ENCODE measurements at regions not wholly inside any gene's neighbourhood (a gene's known extent, or its start where the extent isn't known, plus 50 kb on each side); places are given as distances from the start of the nearest gene placed in this dataset.
"Not testable (repeated sequence)": the region's sequence is repeated elsewhere in the genome, so short reads cannot be mapped to it uniquely, and the experiment has no call there.

- DNase-seq, result no peak
These were observed 232.2 kb upstream of the MAOA start for GRCh38 chrX:43423876-43424275.

DNA sequence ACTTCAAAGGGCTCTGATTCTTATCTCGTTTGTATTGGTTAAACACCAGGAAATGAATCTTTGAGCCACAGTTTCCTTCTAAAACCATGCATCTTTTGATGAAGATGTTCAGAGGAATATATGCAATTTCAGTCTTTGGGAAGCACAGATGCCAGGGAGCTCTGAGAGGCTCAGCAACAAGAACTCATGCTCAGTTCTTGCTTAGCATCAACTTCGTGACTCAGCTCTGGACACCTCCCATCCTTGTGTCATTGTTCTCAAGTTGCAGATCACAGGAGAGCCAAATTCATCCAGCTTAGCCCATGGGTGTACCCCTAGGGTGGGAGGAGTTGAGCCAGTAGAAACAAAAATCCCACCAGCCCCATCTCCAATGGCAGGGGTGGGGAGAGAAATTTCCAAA is 219.6 kb upstream of the MAOA start:
- no peak for DNase-seq

- no peak for DNase-seq
These were observed 209.3 kb upstream of the MAOA start for GRCh38 chrX:43446752-43447151.

DNA sequence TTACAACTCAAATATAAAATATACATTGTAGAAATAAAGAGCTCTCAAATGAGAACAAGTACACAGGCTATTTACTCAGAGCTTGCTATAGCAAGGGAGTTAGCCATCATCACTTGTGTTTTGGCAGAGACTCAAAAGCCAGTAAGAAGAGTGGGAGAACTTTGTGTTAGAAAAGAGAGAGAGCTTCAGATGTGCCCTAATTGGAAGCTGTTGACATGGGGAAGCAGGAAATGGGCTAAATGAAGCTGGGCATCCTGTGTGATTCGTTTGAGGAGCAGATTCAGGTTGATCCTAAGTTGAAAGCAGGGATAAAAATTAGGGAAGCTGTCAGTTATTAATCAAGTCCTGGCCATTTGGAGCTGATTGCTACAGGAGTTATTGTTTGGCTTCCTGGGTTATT is 207.4 kb upstream of the MAOA start:
- DNase-seq, result no peak

- no peak for DNase-seq
These were observed 205.7 kb upstream of the MAOA start for GRCh38 chrX:43450355-43450754.

DNA sequence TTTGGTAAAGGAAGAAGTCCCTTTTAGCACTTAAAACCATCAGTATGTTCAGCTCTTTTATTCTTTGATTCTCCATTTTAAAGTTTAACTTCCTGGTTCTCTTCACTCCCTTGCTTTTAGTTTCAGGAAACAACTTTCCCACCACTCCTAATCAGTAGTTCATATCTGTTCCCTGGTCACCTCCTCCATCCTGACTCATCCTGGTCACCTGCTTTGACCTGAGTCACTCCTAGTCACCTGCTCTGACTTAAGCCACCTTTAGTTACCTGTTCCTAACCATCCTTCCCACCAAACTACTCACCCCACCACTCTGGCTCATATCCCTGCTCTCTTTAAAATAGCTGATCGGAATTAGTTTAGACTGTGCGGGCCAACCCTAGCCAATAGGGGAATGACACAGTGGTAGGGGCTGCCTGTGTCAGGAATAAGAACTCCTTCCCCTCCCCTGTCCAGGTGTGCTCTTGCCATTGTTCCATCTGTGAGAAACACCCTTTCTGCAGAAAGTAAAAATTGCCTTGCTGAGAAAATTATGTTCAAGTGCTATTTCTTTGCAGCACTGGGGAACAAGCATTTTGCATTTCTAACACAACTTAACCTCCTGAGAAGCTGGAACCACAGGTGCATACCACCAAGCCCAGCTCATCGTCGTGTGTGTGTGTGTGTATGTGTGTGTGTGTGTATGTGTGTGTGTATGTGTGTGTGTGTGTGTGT is 204.0 kb upstream of the MAOA start:
- DNase-seq, result not testable (repeated sequence)

GRCh38 chrX:43456063-43456462 is 200.0 kb upstream of the MAOA start:
- no peak for DNase-seq

- no peak for DNase-seq
These were observed 199.2 kb upstream of the MAOA start for GRCh38 chrX:43456906-43457305.

- DNase-seq, result no peak
These were observed 188.4 kb upstream of the MAOA start for GRCh38 chrX:43467608-43468234.

DNA sequence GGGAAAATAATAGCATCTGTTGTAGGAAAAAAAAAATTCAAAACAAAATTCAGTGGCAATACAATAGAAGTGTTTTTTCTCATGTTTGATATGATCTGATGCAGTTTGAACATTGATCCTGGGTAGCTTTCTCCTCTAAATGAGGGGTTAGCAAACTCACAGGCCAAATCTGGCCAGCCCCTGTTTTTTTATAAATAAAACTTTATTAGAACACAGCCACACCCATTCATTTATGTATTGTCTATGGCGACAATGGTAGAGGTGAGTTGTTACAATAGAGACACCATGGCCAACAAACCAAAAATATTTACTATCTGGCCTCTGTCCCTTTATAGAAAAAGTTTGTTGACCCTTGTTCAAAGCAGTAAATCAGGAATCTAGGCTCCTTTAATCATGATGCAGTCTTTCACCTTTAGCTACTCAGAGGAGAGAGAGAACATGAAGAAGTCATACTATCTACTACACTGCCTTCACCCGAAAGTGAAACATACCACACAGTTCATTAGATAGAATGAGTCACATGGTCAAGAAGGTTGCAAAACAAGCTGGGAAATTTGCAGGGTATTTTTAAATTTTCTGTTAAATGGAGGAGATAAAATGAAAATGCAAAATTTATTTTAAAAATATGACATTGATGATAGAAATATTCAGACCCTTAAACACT is 186.6 kb upstream of the MAOA start:
- no peak for DNase-seq

DNA sequence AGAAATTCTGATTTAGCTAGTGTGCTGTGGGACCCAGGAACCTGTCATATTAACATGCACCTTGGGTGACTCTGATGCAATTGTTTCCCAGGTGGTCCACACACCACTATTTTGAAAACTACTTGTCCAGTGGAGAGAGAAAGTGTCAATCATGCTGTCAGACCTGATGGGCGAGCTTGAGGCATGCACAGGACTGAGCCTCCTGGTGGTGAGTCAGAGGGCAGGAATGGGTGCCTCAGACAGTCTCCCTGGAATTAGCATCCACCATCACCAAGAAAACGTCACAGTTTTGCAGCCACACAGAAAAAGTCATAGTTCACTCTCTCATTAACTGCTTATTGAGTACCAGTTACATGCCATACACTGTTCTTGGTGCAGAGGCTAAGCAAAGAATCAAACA is 181.8 kb upstream of the MAOA start:
- DNase-seq, result no peak

- no peak for DNase-seq
These were observed 177.0 kb upstream of the MAOA start for GRCh38 chrX:43479070-43479469.

GRCh38 chrX:43479850-43480249 is 176.2 kb upstream of the MAOA start:
- DNase-seq, result no peak

DNA sequence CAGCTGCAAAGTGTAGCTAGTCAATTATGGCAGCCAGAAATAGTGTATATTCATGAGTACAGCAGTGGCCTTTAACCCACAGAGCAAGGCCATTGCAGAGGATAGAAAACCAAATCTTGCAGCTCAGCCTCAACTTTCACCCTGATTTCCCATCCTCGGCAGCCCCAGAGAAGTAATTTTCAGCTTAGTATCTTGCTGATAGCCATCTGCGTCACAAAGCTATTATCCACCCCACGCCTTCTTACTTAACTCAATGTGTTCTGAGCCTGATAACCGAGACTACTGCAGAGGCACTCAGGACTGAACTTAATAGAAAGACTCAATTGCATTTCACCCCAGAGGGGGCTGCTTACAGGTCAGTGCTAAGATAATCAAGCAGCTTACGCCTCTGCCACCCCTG is 174.5 kb upstream of the MAOA start:
- DNase-seq, result no peak

DNA sequence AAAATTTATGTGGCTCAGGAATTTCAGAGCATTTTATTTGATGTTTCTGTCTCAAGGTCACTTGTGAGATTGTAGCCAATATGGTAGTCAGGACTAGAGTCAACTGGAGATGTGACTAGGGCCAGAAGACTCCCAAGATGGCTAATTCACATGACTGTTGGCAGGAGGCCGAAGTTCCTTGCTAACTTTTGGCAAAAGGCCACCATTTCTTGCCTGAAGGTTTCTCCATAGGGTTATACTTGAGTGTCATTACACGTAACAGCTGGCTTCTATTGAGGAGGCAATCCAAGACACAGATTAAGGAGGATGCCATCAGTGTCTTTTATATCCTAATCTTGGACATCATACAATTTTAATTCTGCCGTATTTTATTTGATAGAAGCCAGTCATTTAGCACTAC is 162.3 kb upstream of the MAOA start:
- DNase-seq, result no peak

DNA sequence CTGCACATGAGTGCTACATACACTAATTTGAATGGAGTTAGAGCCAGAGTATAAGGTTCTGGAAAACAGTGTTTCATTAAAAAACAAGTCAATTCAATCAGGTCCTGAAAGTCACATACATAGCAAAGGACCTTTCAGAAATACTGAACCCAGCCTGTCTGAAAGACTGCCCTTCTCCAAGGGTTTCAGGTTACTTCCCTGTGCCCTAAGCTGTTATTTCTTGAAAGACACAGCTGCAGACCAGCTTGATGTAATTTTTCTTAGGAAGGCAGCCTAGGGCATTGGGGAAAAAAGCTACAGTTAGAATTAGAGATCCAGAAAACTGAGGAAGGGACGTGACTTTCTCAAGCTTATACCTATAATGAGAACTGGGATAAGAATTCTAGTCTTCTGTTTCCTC is 155.9 kb upstream of the MAOA start:
- DNase-seq, result no peak

GRCh38 chrX:43500996-43501694 is 155.0 kb upstream of the MAOA start:
- DNase-seq, result no peak

GRCh38 chrX:43504394-43504793 is 151.7 kb upstream of the MAOA start:
- no peak for DNase-seq

DNA sequence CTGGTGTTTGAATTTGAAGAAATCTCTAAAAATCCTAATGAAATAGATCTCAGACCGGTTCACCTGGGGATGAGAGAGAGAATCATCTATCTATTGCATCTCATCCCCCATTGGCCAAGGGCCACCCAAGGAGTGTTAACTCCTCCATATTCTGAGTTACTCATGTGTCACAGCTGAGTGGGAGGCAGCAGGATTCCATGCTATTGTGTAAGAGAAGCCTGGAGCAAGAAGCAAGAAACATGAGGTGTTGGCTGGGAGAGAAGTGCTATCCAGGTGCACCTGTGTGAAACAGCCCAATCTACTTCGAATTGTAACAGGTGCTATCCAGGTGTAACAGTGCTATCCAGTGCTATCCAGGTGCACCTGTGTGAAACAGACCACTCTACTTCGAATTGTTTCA is 150.3 kb upstream of the MAOA start:
- no peak for DNase-seq

- no peak for DNase-seq
These were observed 147.4 kb upstream of the MAOA start for GRCh38 chrX:43508694-43509093.

- no peak for DNase-seq
These were observed 145.9 kb upstream of the MAOA start for GRCh38 chrX:43510209-43510608.

GRCh38 chrX:43513085-43513484 is 143.0 kb upstream of the MAOA start:
- DNase-seq, result no peak

- DNase-seq, result no peak
These were observed 141.3 kb upstream of the MAOA start for GRCh38 chrX:43514820-43515219.

GRCh38 chrX:43522582-43522981 is 133.5 kb upstream of the MAOA start:
- DNase-seq, result no peak
